B cell (primary cell): ENCODE measurements at regions not wholly inside any gene's neighbourhood (a gene's known extent, or its start where the extent isn't known, plus 50 kb on each side); places are given as distances from the start of the nearest gene placed in this dataset.

Experiments
- ATAC-seq: fragments of 200-7000 bp; cut with Tn5 transposase; one replicate; pipeline ENCODE4 v1.10.0; 2021; ENCODE audit warnings: low read depth, mild to moderate bottlenecking, moderate number of reproducible peaks, moderate library complexity
- CTCF ChIA-PET: fragments of 350-600 bp; sonication (Branson Sonifier 250); formaldehyde crosslinking; loops from one replicate; lab custom pipeline; 2021; ENCODE audit warnings: antibody characterized with exemption, inconsistent platforms; lab: Charles Lee
- POLR2A ChIA-PET: fragments of 350-600 bp; sonication (Branson Sonifier 250); formaldehyde crosslinking; loops from one replicate; lab custom pipeline; 2021; ENCODE audit warnings: antibody characterized with exemption; lab: Charles Lee
- DNase-seq: peaks from one replicate; pipeline ENCODE4 v3.0.0; 2013
- H2AFZ ChIP-seq: 2 replicates; pipeline ENCODE4 v1.6.1; 2012; ENCODE audit warnings: mild to moderate bottlenecking, low read depth, low read length; ENCODE audit not compliant: insufficient read depth, poor library complexity, severe bottlenecking
- H3K27ac ChIP-seq, 2 donors: 1 replicate in 1 of 2; 2 replicates in 1 of 2; pipeline ENCODE4 v1.5.1; 2012 to 2013; ENCODE audit warnings: low read length in 2 of 2, mild to moderate bottlenecking in 2 of 2, moderate library complexity in 1 of 2
- H3K27me3 ChIP-seq, 4 experiments: fragments of 200-600 bp in 1 of 4; sonication (generic) in 1 of 4; replicated peaks in 1 of 4; 1 replicate in 2 of 4; 2 replicates in 2 of 4; pipeline versions ENCODE4 v1.6.1 to v1.7.0; 2013 to 2016; ENCODE audit warnings: low read length in 3 of 4, mild to moderate bottlenecking in 2 of 4, mixed read lengths in 1 of 4, moderate library complexity in 1 of 4; ENCODE audit not compliant: insufficient read depth in 4 of 4, control insufficient read depth in 3 of 4; ENCODE audit errors: control extremely low read depth in 1 of 4
- H3K36me3 ChIP-seq, 2 experiments: replicated peaks in 1 of 2; 1 replicate in 1 of 2; 2 replicates in 1 of 2; pipeline versions ENCODE4 v1.6.1 to v1.7.1; 2013; ENCODE audit warnings: low read length in 1 of 2; ENCODE audit not compliant: insufficient read depth in 2 of 2, control insufficient read depth in 1 of 2; ENCODE audit errors: control extremely low read depth in 1 of 2, extremely low read depth in 1 of 2
- H3K4me1 ChIP-seq, 2 donors: fragments of 200-600 bp in 1 of 2; sonication (generic) in 1 of 2; 1 replicate in 1 of 2; 2 replicates in 1 of 2; pipeline versions ENCODE4 v1.5.1 to v1.6.1; 2013 to 2017; ENCODE audit warnings: low read length in 2 of 2; ENCODE audit not compliant: control insufficient read depth in 2 of 2, insufficient read depth in 2 of 2
- H3K4me2 ChIP-seq: replicated peaks from 2 replicates; pipeline ENCODE3; 2012; ENCODE audit warnings: mild to moderate bottlenecking, low read depth, low read length; ENCODE audit not compliant: poor library complexity, severe bottlenecking
- H3K4me3 ChIP-seq, 5 experiments: fragments of 200-600 bp in 1 of 5; sonication (generic) in 1 of 5; 1 replicate in 3 of 5; 2 replicates in 2 of 5; pipeline versions ENCODE4 v1.5.1 to v1.7.0; 2011 to 2016; ENCODE audit warnings: low read length in 4 of 5, mild to moderate bottlenecking in 4 of 5, low read depth in 2 of 5, control low read depth in 1 of 5, moderate library complexity in 1 of 5; ENCODE audit not compliant: insufficient read depth in 1 of 5; ENCODE audit errors: control extremely low read depth in 1 of 5, extremely low read depth in 1 of 5
- H3K79me2 ChIP-seq: fragments of 200-600 bp; sonication (generic); one replicate; pipeline ENCODE4 v1.6.0; 2016; ENCODE audit warnings: low read length; ENCODE audit not compliant: control insufficient read depth, insufficient read depth
- H3K9ac ChIP-seq: fragments of 200-600 bp; sonication (generic); 2 replicates; pipeline ENCODE4 v1.6.1; 2017; ENCODE audit warnings: mild to moderate bottlenecking, low read length, moderate library complexity
- H3K9me3 ChIP-seq, 3 donors: one replicate each; pipeline versions ENCODE4 v1.6.1 to v1.7.1; 2013; ENCODE audit warnings: low read length in 2 of 3; ENCODE audit not compliant: control insufficient read depth in 2 of 3, insufficient read depth in 1 of 3; ENCODE audit errors: control extremely low read depth in 1 of 3
- H4K20me1 ChIP-seq: 2 replicates; pipeline ENCODE4 v1.6.0; 2012; ENCODE audit warnings: mild to moderate bottlenecking, low read length; ENCODE audit not compliant: insufficient read depth, control insufficient read depth, poor library complexity, severe bottlenecking
- H3K27ac Mint-ChIP-seq: one replicate; pipeline ENCODE4 v1.8.0; 2021; ENCODE audit warnings: mixed read lengths
- H3K27me3 Mint-ChIP-seq: one replicate; pipeline ENCODE4 v1.8.0; 2021; ENCODE audit warnings: mixed read lengths
- H3K4me1 Mint-ChIP-seq: one replicate; pipeline ENCODE4 v1.8.0; 2021; ENCODE audit warnings: mixed read lengths
- H3K4me3 Mint-ChIP-seq: one replicate; pipeline ENCODE4 v1.8.0; 2021; ENCODE audit warnings: mixed read lengths
- H3K9me3 Mint-ChIP-seq: one replicate; pipeline ENCODE4 v1.8.0; 2022; ENCODE audit warnings: mixed read lengths; ENCODE audit not compliant: insufficient read depth
- EZH2 ChIP-seq: IDR thresholded peaks from 2 replicates; pipeline ENCODE4 v1.6.1; 2012; ENCODE audit warnings: borderline replicate concordance, low read depth, mild to moderate bottlenecking, moderate library complexity, low read length; ENCODE audit not compliant: insufficient read depth, poor library complexity, severe bottlenecking
- WGBS: methylation state at CpG from one replicate; pipeline ENCODE4 v1.1.5; 2013; ENCODE audit warnings: missing lambda C conversion rate; ENCODE audit not compliant: insufficient coverage; 5-methylcytosine and 5-hydroxymethylcytosine counted together
- intact Hi-C: fragments of 100-400 bp; cut with micrococcal nuclease; formaldehyde crosslinking; loops from one replicate; pipeline ENCODE4 v1.10.0; 2022
- TF ChIP-seq, protein P1 (sequence below): fragments of 200-600 bp; IDR thresholded peaks from one replicate; pipeline ENCODE4 v1.8.0; 2022; ENCODE audit warnings: antibody characterized with exemption, mild to moderate bottlenecking

DNA sequence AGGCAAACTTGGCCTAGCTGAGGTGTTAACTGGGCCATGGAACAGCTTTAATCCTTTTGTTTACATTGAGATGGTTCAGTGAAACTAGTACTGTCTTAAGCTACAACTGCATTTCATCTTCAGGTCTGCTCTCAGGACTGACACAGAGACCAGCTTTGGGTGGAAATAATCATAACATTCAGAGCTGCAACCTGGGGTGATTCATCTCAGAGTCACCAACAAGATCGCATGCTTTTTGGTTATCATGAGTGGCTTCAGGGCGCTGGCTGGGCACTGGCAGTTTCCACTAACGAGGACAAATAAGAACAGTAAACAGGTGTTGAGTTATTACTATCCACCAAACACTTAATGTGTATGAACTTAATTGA, 60.9 kb upstream of the PAX6 start:
- Mint-ChIP-seq H3K4me3 (no peak overlapping the region), H3K27me3 (peaks cover 36% of the 10 kb centered on the region), H3K9me3 (no peaks in the 10 kb centered on the region), H3K27ac (no peak overlapping the region), H3K4me1 (no peaks in the 10 kb centered on the region)
- Histone ChIP-seq H3K4me2 (no peak overlapping the region), H3K27me3 (peaks cover 0 to 20% (median 1%) of the 10 kb centered on the region in 4 experiments), H4K20me1 (no peaks in the 10 kb centered on the region), H3K36me3 (no peaks in the 10 kb centered on the region), H3K4me1 (no peaks in the 10 kb centered on the region), H3K79me2 (no peaks in the 10 kb centered on the region), H3K27ac (no peak overlapping the region), H3K9ac (no peak overlapping the region), H3K9me3 (peaks cover 0 to 10% (median 0%) of the 10 kb centered on the region in 3 donors), H3K4me3 (no peak overlapping the region), H2AFZ (no peak overlapping the region)
- intact Hi-C loops, result no loop called here
- ChIA-PET CTCF (no interaction called here), POLR2A (no interaction called here)
- WGBS, result 86% methylated on average over 1 of the region's 3 CpGs
- no peak for ATAC-seq
- DNase-seq, result no peak
- TF ChIP-seq, protein P1, sequence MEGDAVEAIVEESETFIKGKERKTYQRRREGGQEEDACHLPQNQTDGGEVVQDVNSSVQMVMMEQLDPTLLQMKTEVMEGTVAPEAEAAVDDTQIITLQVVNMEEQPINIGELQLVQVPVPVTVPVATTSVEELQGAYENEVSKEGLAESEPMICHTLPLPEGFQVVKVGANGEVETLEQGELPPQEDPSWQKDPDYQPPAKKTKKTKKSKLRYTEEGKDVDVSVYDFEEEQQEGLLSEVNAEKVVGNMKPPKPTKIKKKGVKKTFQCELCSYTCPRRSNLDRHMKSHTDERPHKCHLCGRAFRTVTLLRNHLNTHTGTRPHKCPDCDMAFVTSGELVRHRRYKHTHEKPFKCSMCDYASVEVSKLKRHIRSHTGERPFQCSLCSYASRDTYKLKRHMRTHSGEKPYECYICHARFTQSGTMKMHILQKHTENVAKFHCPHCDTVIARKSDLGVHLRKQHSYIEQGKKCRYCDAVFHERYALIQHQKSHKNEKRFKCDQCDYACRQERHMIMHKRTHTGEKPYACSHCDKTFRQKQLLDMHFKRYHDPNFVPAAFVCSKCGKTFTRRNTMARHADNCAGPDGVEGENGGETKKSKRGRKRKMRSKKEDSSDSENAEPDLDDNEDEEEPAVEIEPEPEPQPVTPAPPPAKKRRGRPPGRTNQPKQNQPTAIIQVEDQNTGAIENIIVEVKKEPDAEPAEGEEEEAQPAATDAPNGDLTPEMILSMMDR, result no peak
- TF ChIP-seq EZH2, result no peak

DNA sequence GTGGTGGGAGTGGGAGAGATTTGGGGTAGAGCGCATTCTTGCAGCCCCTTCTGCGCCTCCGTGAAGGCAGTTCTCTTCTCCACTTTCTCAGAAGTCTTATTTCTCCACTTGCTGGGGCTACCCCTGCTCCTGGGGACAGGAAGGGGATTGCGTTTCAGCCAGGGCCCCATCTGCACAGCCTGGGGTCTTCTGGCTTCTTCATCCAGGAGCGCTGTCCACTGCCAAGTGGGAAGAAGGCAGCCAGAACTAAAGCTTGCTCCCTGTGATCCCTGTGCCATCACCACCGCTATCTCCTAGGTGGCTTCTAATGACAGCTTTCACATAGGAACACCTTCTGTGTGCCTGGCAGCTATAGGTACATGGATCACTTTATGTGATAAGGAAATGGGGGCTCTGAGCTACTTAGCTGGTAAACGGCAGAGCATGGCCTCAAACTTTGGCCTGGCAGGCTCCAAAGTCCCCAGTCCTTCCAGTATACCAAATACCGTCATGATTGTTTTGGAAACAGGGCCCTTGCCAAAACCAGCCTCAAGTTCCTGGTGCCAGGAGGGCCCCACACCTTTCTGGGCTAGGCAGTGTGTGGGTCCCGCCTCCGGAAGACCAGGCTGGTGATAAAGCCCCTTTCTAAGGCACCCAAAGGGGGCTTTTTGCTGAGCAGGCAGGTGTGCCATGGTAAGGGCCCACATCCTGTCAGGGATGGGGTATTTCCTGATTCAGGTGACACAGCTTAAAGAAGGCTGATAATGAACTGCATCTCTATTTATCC, 60.4 kb upstream of the PAX6 start:
- Histone ChIP-seq H2AFZ (no peak overlapping the region), H3K27me3 (peaks cover 0 to 17% (median 1%) of the 10 kb centered on the region in 4 experiments), H3K79me2 (no peaks in the 10 kb centered on the region), H3K4me2 (no peak overlapping the region), H3K4me3 (no peak overlapping the region), H3K27ac (no peak overlapping the region), H3K9me3 (peaks cover 0 to 10% (median 0%) of the 10 kb centered on the region in 3 donors), H3K36me3 (no peaks in the 10 kb centered on the region), H3K9ac (no peak overlapping the region), H4K20me1 (no peaks in the 10 kb centered on the region), H3K4me1 (no peaks in the 10 kb centered on the region)
- WGBS, result 77% methylated on average over 6 of the region's 10 CpGs
- Mint-ChIP-seq H3K27ac (no peak overlapping the region), H3K9me3 (no peaks in the 10 kb centered on the region), H3K27me3 (peaks cover 35% of the 10 kb centered on the region), H3K4me3 (no peak overlapping the region), H3K4me1 (no peaks in the 10 kb centered on the region)
- DNase-seq, result no peak
- intact Hi-C loops, result no loop called here
- no peak for ATAC-seq
- TF ChIP-seq EZH2, result no peak
- TF ChIP-seq, protein P1, result no peak
- CTCF ChIA-PET, result no interaction called here
- POLR2A ChIA-PET, result no interaction called here
